ENCODE measurements at regions not wholly inside any gene's neighbourhood (a gene's known extent, or its start where the extent isn't known, plus 50 kb on each side); places are given as distances from the start of the nearest gene placed in this dataset.
"Not testable (repeated sequence)": the region's sequence is repeated elsewhere in the genome, so short reads cannot be mapped to it uniquely, and the experiment has no call there.

DNA sequence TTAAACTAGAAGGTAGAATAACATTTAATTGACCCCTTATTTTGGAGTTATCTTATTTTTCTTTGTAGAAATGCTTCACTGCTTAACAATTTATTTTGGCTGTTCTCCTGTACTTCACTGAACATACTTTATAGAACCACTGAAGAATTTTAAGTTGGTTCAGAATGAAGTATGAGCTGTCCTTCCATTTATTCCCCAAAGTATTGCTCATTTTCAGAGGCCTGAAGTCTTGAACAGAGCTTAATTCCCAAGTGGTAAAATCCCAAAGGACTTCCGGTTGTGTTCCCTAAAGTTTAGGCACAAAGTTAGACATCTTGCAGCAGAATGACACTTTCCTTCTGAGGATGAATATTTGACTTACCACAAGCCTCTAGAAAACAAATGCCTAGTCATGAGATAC, 233.3 kb downstream of the TINAG start:
- no peak for DNase-seq (ENCODE audit: low read depth, low spot score)
- Histone ChIP-seq H3K9ac (ENCODE audit: insufficient read length, low read depth) (no peak overlapping the region), H3K36me3 (ENCODE audit: insufficient read depth, insufficient read length, low read length) (no peaks in the 10 kb centered on the region), H3K9me3 (ENCODE audit: insufficient read depth, low read length) (no peaks in the 10 kb centered on the region), H3K27me3 (ENCODE audit: insufficient read depth, insufficient read length) (no peaks in the 10 kb centered on the region), H3K4me3 (ENCODE audit: insufficient read length, low read depth) (no peak overlapping the region), H3K4me1 (ENCODE audit: insufficient read depth, insufficient read length) (no peaks in the 10 kb centered on the region)
- TF ChIP-seq ZNF274 (IDR thresholded peaks at IDR 0.05; ENCODE audit: low read depth, low read length) (no peak), YY1 (IDR thresholded peaks at IDR 0.05; ENCODE audit: insufficient read depth, insufficient read length) (no peak), SUZ12 (IDR thresholded peaks at IDR 0.05; ENCODE audit: extremely low read depth, insufficient read depth, insufficient read length) (no peak)

DNA sequence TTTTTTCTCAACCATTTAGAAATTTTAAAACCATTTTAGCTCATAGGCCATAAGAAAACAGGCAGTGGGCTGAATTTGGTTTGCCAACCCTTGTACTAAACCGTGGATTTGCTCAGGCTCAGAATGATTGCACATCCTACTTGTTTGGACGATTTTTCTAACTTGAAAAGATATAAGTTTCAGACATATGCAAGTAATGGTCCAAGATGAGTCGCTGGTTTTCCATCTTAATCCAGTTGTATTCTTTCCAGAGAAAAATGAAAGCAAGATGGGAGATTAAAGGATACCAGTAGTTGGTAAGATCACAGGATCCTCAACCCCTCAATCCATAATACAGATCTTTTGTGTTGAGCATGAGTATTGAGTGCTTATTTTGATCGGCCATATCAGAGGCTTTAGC, 250.9 kb downstream of the TINAG start:
- Histone ChIP-seq H3K4me3 (ENCODE audit: insufficient read length, low read depth) (no peak overlapping the region), H3K27me3 (ENCODE audit: insufficient read depth, insufficient read length) (no peaks in the 10 kb centered on the region), H3K4me1 (ENCODE audit: insufficient read depth, insufficient read length) (no peaks in the 10 kb centered on the region), H3K9ac (ENCODE audit: insufficient read length, low read depth) (no peak overlapping the region), H3K36me3 (ENCODE audit: insufficient read depth, insufficient read length, low read length) (no peaks in the 10 kb centered on the region), H3K9me3 (ENCODE audit: insufficient read depth, low read length) (no peaks in the 10 kb centered on the region)
- DNase-seq (ENCODE audit: low read depth, low spot score) = no peak
- TF ChIP-seq YY1 (IDR thresholded peaks at IDR 0.05; ENCODE audit: insufficient read depth, insufficient read length) = no peak
- no peak for TF ChIP-seq ZNF274 (IDR thresholded peaks at IDR 0.05; ENCODE audit: low read depth, low read length)
- no peak for TF ChIP-seq SUZ12 (IDR thresholded peaks at IDR 0.05; ENCODE audit: extremely low read depth, insufficient read depth, insufficient read length)

DNA sequence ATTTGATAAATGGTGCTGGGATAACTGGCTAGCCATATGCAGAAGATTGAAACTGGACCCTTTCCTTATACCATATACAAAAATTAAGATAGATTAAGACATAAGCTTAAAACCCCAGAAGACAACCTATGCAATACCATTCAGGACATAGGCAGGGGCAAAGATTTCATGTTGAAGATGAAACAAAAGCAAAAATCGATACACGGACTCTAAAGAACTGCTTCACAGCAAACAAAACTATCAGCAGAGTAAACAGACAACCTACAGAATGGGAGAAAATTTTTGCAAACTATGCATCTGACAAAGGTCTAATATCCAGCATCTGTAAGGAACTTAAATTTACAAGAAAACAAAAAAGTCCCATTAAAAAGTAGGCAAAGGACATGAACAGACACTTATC, 255.9 kb downstream of the TINAG start:
- not testable (repeated sequence) for H3K9me3 ChIP-seq (ENCODE audit: insufficient read depth, low read length); H3K4me3 ChIP-seq (ENCODE audit: insufficient read length, low read depth); H3K4me1 ChIP-seq (ENCODE audit: insufficient read depth, insufficient read length); DNase-seq (ENCODE audit: low read depth, low spot score); H3K36me3 ChIP-seq (ENCODE audit: insufficient read depth, insufficient read length, low read length); H3K27me3 ChIP-seq (ENCODE audit: insufficient read depth, insufficient read length); H3K9ac ChIP-seq (ENCODE audit: insufficient read length, low read depth)

DNA sequence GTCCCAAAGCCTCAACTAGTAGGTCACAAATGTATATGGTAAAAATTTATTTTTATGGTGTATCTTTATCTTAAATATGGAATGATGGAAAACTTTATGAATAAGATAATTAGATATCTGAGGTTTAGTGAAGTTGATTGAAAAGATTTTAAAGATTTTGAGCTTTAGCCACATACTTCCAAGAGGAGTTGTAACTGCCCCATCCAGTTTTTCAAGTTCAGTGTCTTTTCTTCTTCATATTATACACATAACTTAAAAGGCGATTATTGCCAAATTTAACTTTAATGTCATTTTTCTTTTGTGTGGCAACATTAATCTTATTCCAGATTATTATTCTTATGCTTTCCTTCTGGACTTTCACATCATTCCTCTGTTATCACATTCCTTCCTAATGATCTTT, 266.4 kb downstream of the TINAG start:
- Histone ChIP-seq H3K9me3 (ENCODE audit: insufficient read depth, low read length) (no peaks in the 10 kb centered on the region), H3K36me3 (ENCODE audit: insufficient read depth, insufficient read length, low read length) (no peaks in the 10 kb centered on the region), H3K9ac (ENCODE audit: insufficient read length, low read depth) (no peak overlapping the region), H3K27me3 (ENCODE audit: insufficient read depth, insufficient read length) (no peaks in the 10 kb centered on the region), H3K4me3 (ENCODE audit: insufficient read length, low read depth) (no peak overlapping the region), H3K4me1 (ENCODE audit: insufficient read depth, insufficient read length) (no peaks in the 10 kb centered on the region)
- DNase-seq (ENCODE audit: low read depth, low spot score) = no peak
- TF ChIP-seq YY1 (IDR thresholded peaks at IDR 0.05; ENCODE audit: insufficient read depth, insufficient read length) (no peak), ZNF274 (IDR thresholded peaks at IDR 0.05; ENCODE audit: low read depth, low read length) (no peak), SUZ12 (IDR thresholded peaks at IDR 0.05; ENCODE audit: extremely low read depth, insufficient read depth, insufficient read length) (no peak)

DNA sequence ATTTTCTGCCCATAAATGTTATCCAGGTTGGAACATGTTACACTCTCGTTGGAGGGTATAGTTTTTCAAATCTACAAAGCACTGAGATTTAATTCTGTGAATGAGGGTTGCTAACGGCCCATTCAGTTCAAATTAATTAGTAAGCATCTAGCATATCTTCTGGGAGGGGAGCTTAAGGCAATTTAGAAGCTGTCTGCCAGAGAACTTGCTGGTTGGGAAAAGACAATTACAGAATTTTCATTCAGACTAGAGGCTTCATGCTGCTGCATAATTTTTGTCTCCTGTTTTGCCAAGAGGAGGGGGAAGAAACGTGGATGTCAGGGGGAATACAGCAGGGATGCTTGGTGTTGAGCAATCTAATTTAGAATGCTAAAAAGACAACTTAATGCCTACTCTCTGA, 268.3 kb upstream of the FAM83B start:
- no peak for DNase-seq (ENCODE audit: low read depth, low spot score)
- no peak for TF ChIP-seq SUZ12 (IDR thresholded peaks at IDR 0.05; ENCODE audit: extremely low read depth, insufficient read depth, insufficient read length)
- TF ChIP-seq ZNF274 (IDR thresholded peaks at IDR 0.05; ENCODE audit: low read depth, low read length) = no peak
- no peak for TF ChIP-seq YY1 (IDR thresholded peaks at IDR 0.05; ENCODE audit: insufficient read depth, insufficient read length)
- Histone ChIP-seq H3K36me3 (ENCODE audit: insufficient read depth, insufficient read length, low read length) (no peaks in the 10 kb centered on the region), H3K4me3 (ENCODE audit: insufficient read length, low read depth) (no peak overlapping the region), H3K27me3 (ENCODE audit: insufficient read depth, insufficient read length) (no peaks in the 10 kb centered on the region), H3K4me1 (ENCODE audit: insufficient read depth, insufficient read length) (no peaks in the 10 kb centered on the region), H3K9ac (ENCODE audit: insufficient read length, low read depth) (no peak overlapping the region), H3K9me3 (ENCODE audit: insufficient read depth, low read length) (no peaks in the 10 kb centered on the region)

DNA sequence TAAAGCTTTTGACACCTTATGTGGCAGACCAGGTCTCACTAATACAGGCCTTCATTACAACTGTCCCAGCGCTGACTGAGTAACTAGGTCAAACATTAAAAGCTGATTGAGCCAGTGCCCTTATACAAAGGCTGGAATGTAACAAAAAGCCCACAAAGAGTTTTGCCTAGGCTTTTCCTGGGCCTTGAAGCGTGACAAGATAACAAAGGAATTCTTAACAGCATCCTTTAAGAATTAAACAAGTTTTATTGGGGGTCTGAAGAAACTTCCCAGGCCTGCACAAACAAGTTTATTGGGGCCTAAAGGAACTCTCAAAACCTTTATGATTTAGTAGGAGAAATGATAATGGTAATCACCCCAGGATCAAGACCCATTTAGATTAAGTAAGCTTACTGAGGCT, 267.6 kb upstream of the FAM83B start:
- no peak overlapping the region for H3K9ac ChIP-seq (ENCODE audit: insufficient read length, low read depth)

DNA sequence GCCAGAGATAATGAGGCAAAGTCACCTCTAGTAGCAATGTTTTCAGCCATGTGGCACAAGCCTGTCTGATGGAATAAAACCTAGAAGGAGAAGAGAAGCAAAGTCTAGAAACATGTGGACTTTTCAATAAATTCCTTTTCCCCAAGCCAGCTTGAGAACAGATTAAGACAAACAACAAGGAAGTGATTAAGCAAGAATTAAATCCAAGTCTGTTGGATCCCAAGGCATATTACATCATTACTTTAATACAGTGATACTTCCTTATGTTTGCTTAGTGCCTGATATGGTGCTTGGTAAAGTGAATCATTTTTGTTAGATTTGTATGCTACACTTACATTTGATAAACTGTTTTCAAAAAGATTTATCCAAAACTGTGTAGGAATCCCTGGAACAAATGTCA, 260.3 kb upstream of the FAM83B start:
- no peaks in the 10 kb centered on the region for H3K4me1 ChIP-seq (ENCODE audit: insufficient read depth, insufficient read length)
- H3K27me3 ChIP-seq (ENCODE audit: insufficient read depth, insufficient read length) = no peaks in the 10 kb centered on the region
- no peak overlapping the region for H3K4me3 ChIP-seq (ENCODE audit: insufficient read length, low read depth)
- DNase-seq (ENCODE audit: low read depth, low spot score) = no peak
- H3K9me3 ChIP-seq (ENCODE audit: insufficient read depth, low read length) = no peaks in the 10 kb centered on the region
- no peak overlapping the region for H3K9ac ChIP-seq (ENCODE audit: insufficient read length, low read depth)
- H3K36me3 ChIP-seq (ENCODE audit: insufficient read depth, insufficient read length, low read length) = no peaks in the 10 kb centered on the region
- TF ChIP-seq SUZ12 (IDR thresholded peaks at IDR 0.05; ENCODE audit: extremely low read depth, insufficient read depth, insufficient read length) = no peak
- TF ChIP-seq ZNF274 (IDR thresholded peaks at IDR 0.05; ENCODE audit: low read depth, low read length) = no peak
- TF ChIP-seq YY1 (IDR thresholded peaks at IDR 0.05; ENCODE audit: insufficient read depth, insufficient read length) = no peak

More for the DNA sequence above, 267.6 kb upstream of the FAM83B start:
- no peaks in the 10 kb centered on the region for H3K36me3 ChIP-seq (ENCODE audit: insufficient read depth, insufficient read length, low read length)
- peak; percentile 18 for DNase-seq (ENCODE audit: low read depth, low spot score)
- TF ChIP-seq SUZ12 (IDR thresholded peaks at IDR 0.05; ENCODE audit: extremely low read depth, insufficient read depth, insufficient read length) (no peak), YY1 (IDR thresholded peaks at IDR 0.05; ENCODE audit: insufficient read depth, insufficient read length) (no peak), ZNF274 (IDR thresholded peaks at IDR 0.05; ENCODE audit: low read depth, low read length) (no peak)
- H3K4me1 ChIP-seq (ENCODE audit: insufficient read depth, insufficient read length) = no peaks in the 10 kb centered on the region
- H3K4me3 ChIP-seq (ENCODE audit: insufficient read length, low read depth) = no peak overlapping the region
- no peaks in the 10 kb centered on the region for H3K27me3 ChIP-seq (ENCODE audit: insufficient read depth, insufficient read length)
- H3K9me3 ChIP-seq (ENCODE audit: insufficient read depth, low read length) = no peaks in the 10 kb centered on the region

DNA sequence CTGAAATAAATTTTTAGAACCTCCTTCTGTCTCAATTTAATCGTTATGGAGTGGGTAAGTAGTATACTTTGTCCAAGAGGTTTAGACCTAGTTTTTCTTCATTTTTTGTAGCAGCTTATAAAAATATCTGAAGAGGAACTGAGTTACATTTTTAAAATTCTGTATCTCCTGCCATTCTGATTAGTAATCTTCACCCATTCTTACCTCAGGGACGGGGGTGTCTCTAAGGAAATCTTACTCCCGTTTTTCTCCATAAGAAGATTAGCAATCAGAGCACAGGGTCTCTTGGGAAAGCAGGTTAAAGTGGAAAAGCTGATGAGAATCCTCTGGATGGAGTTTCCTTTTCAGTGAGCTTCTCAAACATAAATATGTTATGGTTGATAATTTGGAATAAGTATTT, 259.3 kb upstream of the FAM83B start:
- TF ChIP-seq YY1 (IDR thresholded peaks at IDR 0.05; ENCODE audit: insufficient read depth, insufficient read length) (no peak), SUZ12 (IDR thresholded peaks at IDR 0.05; ENCODE audit: extremely low read depth, insufficient read depth, insufficient read length) (no peak), ZNF274 (IDR thresholded peaks at IDR 0.05; ENCODE audit: low read depth, low read length) (no peak)
- no peak for DNase-seq (ENCODE audit: low read depth, low spot score)
- Histone ChIP-seq H3K4me1 (ENCODE audit: insufficient read depth, insufficient read length) (no peaks in the 10 kb centered on the region), H3K9ac (ENCODE audit: insufficient read length, low read depth) (no peak overlapping the region), H3K9me3 (ENCODE audit: insufficient read depth, low read length) (no peaks in the 10 kb centered on the region), H3K27me3 (ENCODE audit: insufficient read depth, insufficient read length) (no peaks in the 10 kb centered on the region), H3K36me3 (ENCODE audit: insufficient read depth, insufficient read length, low read length) (no peaks in the 10 kb centered on the region), H3K4me3 (ENCODE audit: insufficient read length, low read depth) (no peak overlapping the region)

Measured in NT2/D1 (cell line).